SK-N-DZ (cell line): ENCODE measurements at regions not wholly inside any gene's neighbourhood (a gene's known extent, or its start where the extent isn't known, plus 50 kb on each side); places are given as distances from the start of the nearest gene placed in this dataset.
A peak's percentile ranks its signal among the peaks of the same experiment; 100 is the strongest.

Experiments
- DNase-seq: peaks from one replicate; pipeline ENCODE4 v3.0.0-alpha.2; 2015; ENCODE audit warnings: low spot score

DNA sequence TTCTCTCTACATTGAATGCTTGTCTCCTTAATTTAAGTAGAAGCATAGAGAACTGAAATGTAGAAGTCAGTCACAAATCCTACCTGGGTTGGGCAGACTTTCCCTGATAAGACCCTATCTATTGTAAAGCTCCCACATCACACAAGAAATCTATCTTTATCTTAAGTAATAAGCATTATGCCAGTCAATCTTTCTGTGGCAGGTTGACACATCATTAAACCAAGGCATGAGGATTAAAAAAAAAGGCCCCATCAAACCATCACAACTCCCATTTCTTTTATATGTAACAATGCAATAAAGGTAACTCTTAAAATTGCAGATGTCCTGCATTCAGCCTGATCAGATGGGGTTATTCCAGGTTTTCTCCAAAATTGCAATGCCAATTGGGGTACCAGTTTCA is 311.8 kb downstream of the TOX3 start:
- no peak for DNase-seq

- DNase-seq, result no peak
Observed at GRCh38 chr16:52234626-52235025, 312.3 kb downstream of the TOX3 start.

- no peak for DNase-seq
Observed at GRCh38 chr16:52229471-52229870, 317.5 kb downstream of the TOX3 start.

DNA sequence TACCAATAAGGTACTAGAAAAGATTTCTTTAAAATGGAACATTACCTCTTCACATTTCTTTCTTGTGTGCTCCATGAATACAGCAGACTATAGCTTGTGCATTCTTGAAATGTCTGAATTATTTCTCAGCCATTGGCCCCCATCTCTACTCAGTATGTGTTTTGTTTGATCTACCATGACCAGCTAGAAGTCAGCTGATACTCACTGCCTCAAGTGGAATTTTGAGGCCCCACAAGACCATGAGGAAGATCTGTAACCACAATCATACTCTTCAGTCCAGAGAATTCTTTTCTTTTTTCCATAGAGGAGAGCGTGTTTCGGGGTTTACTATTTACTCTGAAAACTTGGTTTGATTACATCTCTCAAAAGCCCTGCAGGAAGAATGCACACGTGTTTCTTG is 319.1 kb downstream of the TOX3 start:
- DNase-seq, result no peak

GRCh38 chr16:52212841-52213240 is 334.1 kb downstream of the TOX3 start:
- DNase-seq, result no peak

DNA sequence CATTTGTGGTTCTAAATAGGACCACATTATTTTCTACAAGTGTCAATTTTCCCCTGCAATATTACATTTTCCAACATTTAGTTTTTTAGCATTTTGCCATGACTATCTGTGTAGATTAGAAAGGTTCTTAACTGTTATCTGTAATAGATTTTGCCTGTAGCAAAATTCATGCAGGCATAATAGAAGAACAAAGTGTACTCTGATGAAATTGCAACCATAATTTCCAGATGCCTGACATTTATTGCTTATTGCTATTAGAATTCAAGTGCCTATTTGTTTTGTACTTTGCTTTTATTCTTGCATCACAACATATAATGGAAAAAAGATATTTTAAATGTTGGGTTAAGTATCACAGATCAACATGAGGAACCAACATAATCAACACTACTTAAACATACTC is 337.7 kb downstream of the TOX3 start:
- no peak for DNase-seq

- DNase-seq, result no peak
Observed at GRCh38 chr16:52203096-52203495, 343.8 kb downstream of the TOX3 start.

DNA sequence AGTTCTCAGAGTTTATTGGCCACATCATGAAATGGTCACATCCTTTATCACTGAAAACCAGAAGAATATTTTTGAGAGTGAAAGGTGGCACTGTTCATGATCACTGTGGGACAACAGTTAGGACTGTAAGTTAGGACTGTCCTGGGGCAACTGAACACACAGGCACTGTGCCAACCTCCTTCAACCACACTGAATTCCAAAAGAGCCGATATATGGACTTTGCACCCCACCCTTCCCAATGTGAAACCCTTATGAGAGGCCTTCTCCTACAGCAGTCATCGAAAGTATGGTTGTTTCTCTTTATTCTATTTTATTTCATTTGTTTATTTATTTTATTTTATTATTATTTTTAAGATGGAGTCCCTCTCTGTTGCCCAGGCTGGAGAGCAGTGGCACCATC is 353.5 kb downstream of the TOX3 start:
- DNase-seq, result no peak

- peak; percentile 82 for DNase-seq
Observed at GRCh38 chr16:52191531-52192134, 355.3 kb downstream of the TOX3 start.

DNA sequence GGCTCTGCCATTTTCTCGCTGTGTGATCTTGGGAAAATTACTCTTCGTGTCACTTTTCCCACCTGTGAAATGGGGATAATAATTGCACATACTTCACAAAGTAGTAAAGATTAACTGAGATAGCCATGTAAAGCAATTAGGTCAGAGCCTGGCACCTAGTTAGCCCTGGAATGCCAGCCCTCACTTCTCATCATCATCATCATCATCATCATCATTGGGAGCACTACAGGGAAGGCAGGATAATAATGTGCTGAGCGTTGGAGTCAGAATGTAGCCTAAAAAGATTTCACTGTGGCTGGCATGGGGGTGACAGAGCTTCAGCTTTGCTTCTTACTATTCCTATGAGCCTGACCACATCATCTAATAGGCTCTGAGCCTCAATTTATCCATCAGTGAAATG is 362.6 kb downstream of the TOX3 start:
- DNase-seq, result no peak

DNA sequence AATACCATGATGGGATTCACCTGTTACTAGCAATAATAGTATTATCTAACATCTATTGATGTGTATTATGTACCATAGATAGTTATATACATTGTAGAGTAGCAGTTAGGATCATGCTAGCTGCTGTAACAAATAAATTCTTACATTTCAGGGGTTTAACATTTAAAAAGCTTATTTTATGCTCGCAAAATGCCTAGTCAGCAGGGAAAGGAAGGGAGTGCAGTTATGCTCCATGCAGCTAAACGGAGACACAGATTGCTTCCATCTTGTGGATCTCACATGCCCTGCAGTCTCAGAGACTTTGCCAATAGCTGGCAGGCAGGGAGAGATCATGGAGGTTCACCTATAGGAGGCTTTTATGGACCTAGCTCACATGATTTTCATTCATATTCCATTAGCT is 364.1 kb downstream of the TOX3 start:
- no peak for DNase-seq

DNA sequence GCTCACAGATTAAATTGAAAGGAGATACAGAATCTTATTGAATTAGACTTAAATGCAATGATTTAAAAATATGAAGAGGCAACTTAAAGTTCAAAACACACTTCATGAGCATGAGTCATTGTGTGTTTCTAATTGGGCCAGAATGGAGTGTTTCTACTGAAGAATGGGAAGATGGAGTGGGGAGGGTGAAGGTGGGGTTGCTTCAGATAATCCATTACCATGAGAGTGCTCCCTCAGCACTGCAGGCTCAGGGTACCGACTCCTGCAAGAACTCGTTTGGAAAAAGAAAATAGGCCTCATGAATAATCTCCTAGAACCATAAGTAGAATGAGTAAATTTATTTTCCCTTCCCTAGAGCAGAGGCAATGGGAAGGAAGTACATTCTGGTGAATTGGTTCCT is 372.8 kb downstream of the TOX3 start:
- no peak for DNase-seq

DNA sequence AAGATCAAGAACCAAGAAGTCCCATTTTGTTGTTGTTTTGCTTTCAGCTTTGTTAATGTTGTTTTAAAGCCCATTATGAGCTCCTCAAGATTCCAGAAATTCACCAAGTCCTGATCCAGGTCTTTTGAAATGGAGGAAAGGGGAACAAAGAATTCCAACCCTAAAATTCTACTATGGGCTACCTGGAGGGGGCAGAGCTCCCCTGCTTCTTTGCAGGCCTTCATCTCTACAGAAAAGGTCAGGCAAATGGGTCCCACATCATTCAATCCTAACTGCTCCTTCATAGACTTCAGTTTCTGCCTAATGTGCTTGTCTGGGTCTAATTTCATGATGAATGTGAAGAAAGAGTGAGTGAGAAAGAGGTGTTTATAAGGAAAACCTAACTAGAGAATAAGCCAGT is 375.5 kb downstream of the TOX3 start:
- no peak for DNase-seq

- no peak for DNase-seq
Observed at GRCh38 chr16:52167328-52167727, 379.6 kb downstream of the TOX3 start.

DNA sequence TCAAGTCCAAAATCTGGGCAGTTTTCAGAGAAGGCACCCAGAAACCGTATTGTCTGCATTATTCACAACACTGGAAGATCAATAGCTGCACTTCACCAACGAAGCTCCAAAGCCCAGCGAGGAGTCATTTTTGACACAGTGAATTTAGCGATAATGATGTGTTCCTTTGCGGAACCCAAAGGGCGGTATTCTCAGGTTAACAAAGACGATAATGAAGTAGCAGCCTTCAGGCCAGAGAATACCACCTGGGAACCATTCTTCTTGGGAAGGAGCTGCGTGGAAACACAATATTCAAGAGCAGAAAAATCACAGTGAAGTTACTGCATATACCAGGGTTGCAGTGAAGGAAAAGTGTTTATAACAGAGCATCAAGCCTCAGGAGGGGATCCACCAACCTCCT is 381.0 kb downstream of the TOX3 start:
- DNase-seq, result no peak

- no peak for DNase-seq
Observed at GRCh38 chr16:52149003-52149402, 397.9 kb downstream of the TOX3 start.

- no peak for DNase-seq
Observed at GRCh38 chr16:52141871-52142270, 405.1 kb downstream of the TOX3 start.

DNA sequence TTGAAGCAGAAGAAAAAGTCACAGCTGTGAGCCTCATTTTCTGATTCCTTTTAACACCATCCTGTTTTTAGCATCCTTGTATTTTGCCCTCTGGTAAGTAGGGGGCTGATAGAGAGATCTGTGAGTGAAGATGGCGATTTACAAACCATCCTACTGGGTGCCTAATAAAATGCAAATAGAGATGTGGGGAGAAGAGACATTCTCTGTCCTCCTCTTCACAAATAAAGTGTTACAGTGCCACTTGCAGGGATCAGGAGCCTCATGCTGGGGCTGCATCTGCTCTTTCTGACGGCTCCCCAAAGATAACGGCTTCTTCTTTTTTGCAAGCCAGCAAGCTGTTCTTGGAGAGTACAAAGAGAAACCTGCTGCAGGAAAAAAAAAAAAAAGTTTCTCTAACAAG is 418.6 kb downstream of the TOX3 start:
- no peak for DNase-seq

GRCh38 chr16:52123842-52124241 is 423.1 kb downstream of the TOX3 start:
- DNase-seq, result no peak

DNA sequence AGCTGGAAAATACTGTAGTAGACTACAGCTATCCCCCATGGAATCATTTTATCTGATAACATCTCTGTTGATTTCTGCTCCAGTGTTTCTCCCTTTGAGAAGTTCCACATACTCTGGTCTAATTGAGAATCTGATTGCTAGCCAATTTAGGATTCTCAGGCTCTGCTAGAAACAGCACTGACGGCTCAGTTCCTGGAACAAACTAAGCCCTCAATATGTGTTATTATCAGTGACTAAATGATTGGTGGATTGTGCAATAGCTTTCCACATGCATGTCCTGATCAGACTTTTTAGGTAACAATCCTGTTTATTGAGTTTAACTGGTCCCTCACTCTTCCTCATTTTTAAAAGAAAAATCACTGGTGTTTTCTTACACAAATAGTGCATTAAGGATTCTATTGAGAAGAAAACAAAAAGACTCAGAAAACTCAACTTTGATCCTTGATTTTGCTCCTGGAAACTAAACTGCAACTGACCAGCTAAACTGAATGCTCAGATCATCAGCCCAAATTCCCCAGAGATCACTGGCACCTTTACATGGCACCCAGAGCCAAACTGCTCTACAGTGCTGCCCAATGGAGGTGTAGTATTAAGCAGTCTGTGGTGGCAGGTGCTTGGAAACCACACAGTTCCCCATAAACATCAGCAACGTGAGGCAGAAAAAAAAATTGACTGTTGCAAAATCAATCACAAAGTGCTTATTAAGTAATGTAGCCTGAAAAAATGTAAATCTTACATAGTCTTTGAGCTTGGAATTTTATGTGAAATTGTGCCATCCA is 423.7 kb downstream of the TOX3 start:
- DNase-seq, result peak; percentile 10

- no peak for DNase-seq
Observed at GRCh38 chr16:52117171-52117570, 429.8 kb downstream of the TOX3 start.

- DNase-seq, result no peak
Observed at GRCh38 chr16:52114379-52114778, 432.6 kb downstream of the TOX3 start.

GRCh38 chr16:52113533-52114183 is 433.3 kb downstream of the TOX3 start:
- no peak for DNase-seq
